GM12873 (cell line): ENCODE measurements at regions not wholly inside any gene's neighbourhood (a gene's known extent, or its start where the extent isn't known, plus 50 kb on each side); places are given as distances from the start of the nearest gene placed in this dataset.

Experiments used
- TF ChIP-seq, protein P1 (sequence below): IDR thresholded peaks from 2 replicates; pipeline ENCODE4 v1.5.1; 2012; ENCODE audit warnings: low read depth, mild to moderate bottlenecking, moderate library complexity, low read length, control low read depth; ENCODE audit not compliant: insufficient read depth; ENCODE audit errors: missing control alignments

DNA sequence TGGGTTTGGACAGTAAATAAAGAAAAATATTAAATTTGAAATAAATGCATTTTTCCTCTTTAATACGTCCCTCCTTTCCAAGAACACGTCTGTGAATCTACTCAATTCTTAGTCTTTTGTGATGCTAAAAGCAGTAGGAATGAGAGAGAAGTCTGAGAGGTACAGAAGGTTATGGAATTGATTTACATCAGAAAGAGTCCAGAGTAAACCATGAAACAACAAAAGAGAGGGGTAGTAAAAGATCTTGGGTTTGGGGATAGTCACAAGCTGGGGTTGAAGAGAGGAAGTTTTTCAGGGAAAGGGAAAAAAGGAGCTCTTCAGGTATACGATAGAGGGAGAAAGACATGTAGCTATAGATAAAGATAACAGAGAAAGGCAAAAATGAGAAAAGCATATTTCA is 215.4 kb downstream of the RAB28 start:
- TF ChIP-seq, protein P1, sequence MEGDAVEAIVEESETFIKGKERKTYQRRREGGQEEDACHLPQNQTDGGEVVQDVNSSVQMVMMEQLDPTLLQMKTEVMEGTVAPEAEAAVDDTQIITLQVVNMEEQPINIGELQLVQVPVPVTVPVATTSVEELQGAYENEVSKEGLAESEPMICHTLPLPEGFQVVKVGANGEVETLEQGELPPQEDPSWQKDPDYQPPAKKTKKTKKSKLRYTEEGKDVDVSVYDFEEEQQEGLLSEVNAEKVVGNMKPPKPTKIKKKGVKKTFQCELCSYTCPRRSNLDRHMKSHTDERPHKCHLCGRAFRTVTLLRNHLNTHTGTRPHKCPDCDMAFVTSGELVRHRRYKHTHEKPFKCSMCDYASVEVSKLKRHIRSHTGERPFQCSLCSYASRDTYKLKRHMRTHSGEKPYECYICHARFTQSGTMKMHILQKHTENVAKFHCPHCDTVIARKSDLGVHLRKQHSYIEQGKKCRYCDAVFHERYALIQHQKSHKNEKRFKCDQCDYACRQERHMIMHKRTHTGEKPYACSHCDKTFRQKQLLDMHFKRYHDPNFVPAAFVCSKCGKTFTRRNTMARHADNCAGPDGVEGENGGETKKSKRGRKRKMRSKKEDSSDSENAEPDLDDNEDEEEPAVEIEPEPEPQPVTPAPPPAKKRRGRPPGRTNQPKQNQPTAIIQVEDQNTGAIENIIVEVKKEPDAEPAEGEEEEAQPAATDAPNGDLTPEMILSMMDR, result no peak

DNA sequence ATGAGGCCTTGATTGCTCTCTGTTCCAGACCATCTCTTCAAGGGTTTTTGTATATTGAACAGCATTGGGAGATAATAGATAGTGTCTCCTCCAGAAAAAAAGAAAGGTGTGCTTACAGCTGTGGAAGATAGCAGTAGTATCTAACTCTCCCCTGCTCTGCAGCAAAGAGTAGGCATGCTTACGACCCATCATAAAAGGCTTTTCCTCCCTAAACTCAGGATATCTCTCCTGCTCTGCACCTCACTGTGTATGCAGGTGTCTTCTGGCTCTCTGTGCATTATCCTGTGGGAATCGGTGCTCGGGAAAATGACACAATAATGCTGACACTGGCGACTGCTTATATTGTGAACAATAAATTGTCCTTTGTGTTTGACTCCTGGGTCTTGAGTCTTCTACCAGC is 216.0 kb downstream of the RAB28 start:
- TF ChIP-seq, protein P1, result no peak

GRCh38 chr4:13267091-13267490 is 217.0 kb downstream of the RAB28 start:
- TF ChIP-seq, protein P1, result no peak

DNA sequence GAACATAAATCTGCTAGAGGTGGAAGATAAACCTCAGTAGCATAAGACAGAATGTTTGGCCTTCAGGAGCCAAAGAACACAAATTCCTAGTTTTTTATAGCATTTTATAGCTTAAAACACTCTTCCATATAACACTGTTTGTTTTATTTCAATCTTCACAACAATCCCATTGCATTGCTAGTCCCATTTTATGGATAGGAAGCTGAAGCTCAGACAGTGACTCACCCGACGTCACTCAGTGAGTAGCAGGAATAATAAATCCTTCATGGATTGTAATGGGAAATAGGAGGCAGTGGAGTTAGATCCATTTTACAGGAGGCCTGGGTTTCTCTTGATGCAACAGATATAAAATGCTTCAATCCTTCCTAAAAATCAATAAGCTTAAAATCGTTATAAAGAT is 217.5 kb downstream of the RAB28 start:
- TF ChIP-seq, protein P1, result no peak

GRCh38 chr4:13263967-13264525 is 220.1 kb downstream of the RAB28 start:
- TF ChIP-seq, protein P1, result no peak

GRCh38 chr4:13262816-13263215 is 221.3 kb downstream of the RAB28 start:
- TF ChIP-seq, protein P1, result no peak

- TF ChIP-seq, protein P1, result no peak
These were observed 222.5 kb downstream of the RAB28 start for GRCh38 chr4:13261486-13262257.
